ENCODE measurements at regions not wholly inside any gene's neighbourhood (a gene's known extent, or its start where the extent isn't known, plus 50 kb on each side); places are given as distances from the start of the nearest gene placed in this dataset.

DNA sequence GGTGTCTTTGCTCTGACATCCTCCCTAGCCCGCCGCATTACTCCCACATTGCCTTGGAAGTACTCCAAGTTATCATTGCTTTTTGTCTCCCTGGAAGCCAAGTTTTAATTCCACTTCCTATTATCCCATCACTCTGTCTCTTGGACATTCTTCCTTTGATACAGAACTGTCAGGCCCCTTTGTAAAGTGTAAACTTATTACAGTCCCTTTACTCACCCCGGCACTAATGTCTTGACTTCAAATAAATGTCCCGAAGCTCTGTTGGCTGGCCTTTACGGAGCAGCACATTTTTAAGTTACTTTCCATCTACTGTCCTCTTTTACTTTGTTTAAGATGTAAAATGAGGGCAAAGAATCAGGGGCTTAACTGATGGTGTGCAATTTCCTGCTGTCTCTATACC, 223.5 kb upstream of the IGFBP7 start:
- no peak for TF ChIP-seq RXRA (IDR thresholded peaks at IDR 0.05; ENCODE audit: borderline replicate concordance, low read depth)
- TF ChIP-seq, protein P1, sequence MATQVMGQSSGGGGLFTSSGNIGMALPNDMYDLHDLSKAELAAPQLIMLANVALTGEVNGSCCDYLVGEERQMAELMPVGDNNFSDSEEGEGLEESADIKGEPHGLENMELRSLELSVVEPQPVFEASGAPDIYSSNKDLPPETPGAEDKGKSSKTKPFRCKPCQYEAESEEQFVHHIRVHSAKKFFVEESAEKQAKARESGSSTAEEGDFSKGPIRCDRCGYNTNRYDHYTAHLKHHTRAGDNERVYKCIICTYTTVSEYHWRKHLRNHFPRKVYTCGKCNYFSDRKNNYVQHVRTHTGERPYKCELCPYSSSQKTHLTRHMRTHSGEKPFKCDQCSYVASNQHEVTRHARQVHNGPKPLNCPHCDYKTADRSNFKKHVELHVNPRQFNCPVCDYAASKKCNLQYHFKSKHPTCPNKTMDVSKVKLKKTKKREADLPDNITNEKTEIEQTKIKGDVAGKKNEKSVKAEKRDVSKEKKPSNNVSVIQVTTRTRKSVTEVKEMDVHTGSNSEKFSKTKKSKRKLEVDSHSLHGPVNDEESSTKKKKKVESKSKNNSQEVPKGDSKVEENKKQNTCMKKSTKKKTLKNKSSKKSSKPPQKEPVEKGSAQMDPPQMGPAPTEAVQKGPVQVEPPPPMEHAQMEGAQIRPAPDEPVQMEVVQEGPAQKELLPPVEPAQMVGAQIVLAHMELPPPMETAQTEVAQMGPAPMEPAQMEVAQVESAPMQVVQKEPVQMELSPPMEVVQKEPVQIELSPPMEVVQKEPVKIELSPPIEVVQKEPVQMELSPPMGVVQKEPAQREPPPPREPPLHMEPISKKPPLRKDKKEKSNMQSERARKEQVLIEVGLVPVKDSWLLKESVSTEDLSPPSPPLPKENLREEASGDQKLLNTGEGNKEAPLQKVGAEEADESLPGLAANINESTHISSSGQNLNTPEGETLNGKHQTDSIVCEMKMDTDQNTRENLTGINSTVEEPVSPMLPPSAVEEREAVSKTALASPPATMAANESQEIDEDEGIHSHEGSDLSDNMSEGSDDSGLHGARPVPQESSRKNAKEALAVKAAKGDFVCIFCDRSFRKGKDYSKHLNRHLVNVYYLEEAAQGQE (IDR thresholded peaks at IDR 0.05; ENCODE audit: low read depth, low read length) = no peak
- TF ChIP-seq CTCF (IDR thresholded peaks at IDR 0.05) = no peak
- TF ChIP-seq EZH2phosphoT487 (IDR thresholded peaks at IDR 0.05; ENCODE audit: borderline replicate concordance, low read depth) = no peak
- no peak for TF ChIP-seq NRF1 (IDR thresholded peaks at IDR 0.05; ENCODE audit: low read depth, low read length)
- no peak for TF ChIP-seq YY1 (IDR thresholded peaks at IDR 0.05; ENCODE audit: low read depth)
- no peak for TF ChIP-seq FOXM1 (IDR thresholded peaks at IDR 0.05; ENCODE audit: low read depth)
- TF ChIP-seq RAD21 (IDR thresholded peaks at IDR 0.05; ENCODE audit: low read length) = no peak
- TF ChIP-seq ZBTB33 (IDR thresholded peaks at IDR 0.05; ENCODE audit: borderline replicate concordance, low read depth) = no peak
- no peak for TF ChIP-seq SMC3 (IDR thresholded peaks at IDR 0.05; ENCODE audit: low read depth, low read length)
- TF ChIP-seq POLR2AphosphoS5 (IDR thresholded peaks at IDR 0.05; ENCODE audit: low read depth, low read length) = no peak
- no peak for TF ChIP-seq ELF1 (IDR thresholded peaks at IDR 0.05)
- no peak for TF ChIP-seq TAF1 (IDR thresholded peaks at IDR 0.05; ENCODE audit: borderline replicate concordance, low read depth, low read length)
- no peak for TF ChIP-seq NFIC (IDR thresholded peaks at IDR 0.05; ENCODE audit: borderline replicate concordance)

Measured in SK-N-SH (cell line).